IMR-90 (cell line): ENCODE measurements at regions not wholly inside any gene's neighbourhood (a gene's known extent, or its start where the extent isn't known, plus 50 kb on each side); places are given as distances from the start of the nearest gene placed in this dataset.

ENCODE experiments used
- BHLHE40 ChIP-seq: fragments of 150-350 bp; IDR thresholded peaks from 2 replicates; pipeline ENCODE4 v1.6.1; 2016; ENCODE audit warnings: mild to moderate bottlenecking, low read depth, low read length
- CEBPB ChIP-seq: IDR thresholded peaks from 2 replicates; pipeline ENCODE4 v1.6.1; 2012; ENCODE audit warnings: low read depth, low read length, improper control_type of control experiment
- CHD1 ChIP-seq: IDR thresholded peaks from 2 replicates; pipeline ENCODE4 v1.6.1; 2012; ENCODE audit warnings: low read depth, low read length, improper control_type of control experiment
- CTCF ChIP-seq: conservative IDR thresholded peaks from 2 replicates; pipeline ENCODE4 v1.5.1; 2012; ENCODE audit warnings: mild to moderate bottlenecking, low read depth, low read length, improper control_type of control experiment
- ELK1 ChIP-seq: fragments of 150-350 bp; IDR thresholded peaks from 2 replicates; pipeline ENCODE4 v1.6.1; 2016; ENCODE audit warnings: low read depth, mild to moderate bottlenecking, low read length, moderate library complexity, borderline replicate concordance
- MXI1 ChIP-seq: IDR thresholded peaks from 2 replicates; pipeline ENCODE4 v1.6.1; 2012; ENCODE audit warnings: low read depth, mild to moderate bottlenecking, low read length, moderate library complexity, borderline replicate concordance
- POLR2A ChIP-seq: IDR thresholded peaks from 2 replicates; pipeline ENCODE4 v1.6.1; 2012; ENCODE audit warnings: mild to moderate bottlenecking, low read depth, low read length
- RAD21 ChIP-seq: IDR thresholded peaks from 2 replicates; pipeline ENCODE4 v1.6.1; 2012; ENCODE audit warnings: low read length, improper control_type of control experiment
- RFX5 ChIP-seq: IDR thresholded peaks from 2 replicates; pipeline ENCODE4 v1.8.0; 2012; ENCODE audit warnings: low read depth, mild to moderate bottlenecking, low read length, moderate library complexity
- SMC3 ChIP-seq: fragments of 150-350 bp; IDR thresholded peaks from 2 replicates; pipeline ENCODE4 v1.6.1; 2016; ENCODE audit warnings: low read depth, mild to moderate bottlenecking, antibody characterized with exemption, low read length, moderate library complexity
- USF2 ChIP-seq: fragments of 150-350 bp; IDR thresholded peaks from 2 replicates; pipeline ENCODE4 v1.6.1; 2017; ENCODE audit warnings: mild to moderate bottlenecking, antibody characterized with exemption, low read length, low read depth

GRCh38 chr3:10725067-10725466, 91.0 kb upstream of the SLC6A11 start:
- no peak for TF ChIP-seq USF2
- TF ChIP-seq CTCF: no peak
- TF ChIP-seq POLR2A: no peak
- TF ChIP-seq RAD21: no peak
- no peak for TF ChIP-seq SMC3
- no peak for TF ChIP-seq BHLHE40
- TF ChIP-seq RFX5: no peak
- TF ChIP-seq ELK1: no peak
- TF ChIP-seq CEBPB: no peak
- TF ChIP-seq CHD1: no peak
- no peak for TF ChIP-seq MXI1
